Epithelial cell of esophagus (primary cell): ENCODE measurements at regions not wholly inside any gene's neighbourhood (a gene's known extent, or its start where the extent isn't known, plus 50 kb on each side); places are given as distances from the start of the nearest gene placed in this dataset.

Experiments used
- DNase-seq: peaks from one replicate; pipeline ENCODE4 v3.0.0; 2010; ENCODE audit warnings: low read depth
- H3K4me3 ChIP-seq: 2 replicates; pipeline ENCODE4 v1.5.1; 2011; ENCODE audit warnings: mild to moderate bottlenecking, low read length, control low read depth
- TF ChIP-seq, protein P1 (sequence below): IDR thresholded peaks from 2 replicates; pipeline ENCODE4 v1.5.1; 2011; ENCODE audit warnings: low read depth, mild to moderate bottlenecking, low read length, control low read depth, inconsistent platforms; ENCODE audit not compliant: insufficient read depth; ENCODE audit errors: missing control alignments

DNA sequence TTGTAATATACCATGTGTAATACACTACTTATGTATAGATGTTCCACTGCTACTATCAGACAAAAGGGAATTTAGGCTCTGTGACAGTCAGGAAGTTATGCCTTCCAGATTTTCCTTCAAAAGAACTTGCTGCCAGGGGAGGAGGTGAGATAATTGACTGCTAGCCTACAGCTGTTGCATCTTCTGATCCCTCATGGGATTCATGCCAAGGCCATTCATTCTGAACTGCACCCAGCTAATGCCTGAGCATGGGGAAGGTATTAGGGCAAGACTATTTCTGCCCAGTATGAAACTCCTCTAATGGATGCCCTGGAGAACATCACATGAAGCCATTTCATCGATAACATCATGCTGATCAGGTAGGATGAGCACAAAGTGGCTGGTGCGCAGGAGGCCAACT, 746.5 kb upstream of the ZNF608 start:
- TF ChIP-seq, protein P1, sequence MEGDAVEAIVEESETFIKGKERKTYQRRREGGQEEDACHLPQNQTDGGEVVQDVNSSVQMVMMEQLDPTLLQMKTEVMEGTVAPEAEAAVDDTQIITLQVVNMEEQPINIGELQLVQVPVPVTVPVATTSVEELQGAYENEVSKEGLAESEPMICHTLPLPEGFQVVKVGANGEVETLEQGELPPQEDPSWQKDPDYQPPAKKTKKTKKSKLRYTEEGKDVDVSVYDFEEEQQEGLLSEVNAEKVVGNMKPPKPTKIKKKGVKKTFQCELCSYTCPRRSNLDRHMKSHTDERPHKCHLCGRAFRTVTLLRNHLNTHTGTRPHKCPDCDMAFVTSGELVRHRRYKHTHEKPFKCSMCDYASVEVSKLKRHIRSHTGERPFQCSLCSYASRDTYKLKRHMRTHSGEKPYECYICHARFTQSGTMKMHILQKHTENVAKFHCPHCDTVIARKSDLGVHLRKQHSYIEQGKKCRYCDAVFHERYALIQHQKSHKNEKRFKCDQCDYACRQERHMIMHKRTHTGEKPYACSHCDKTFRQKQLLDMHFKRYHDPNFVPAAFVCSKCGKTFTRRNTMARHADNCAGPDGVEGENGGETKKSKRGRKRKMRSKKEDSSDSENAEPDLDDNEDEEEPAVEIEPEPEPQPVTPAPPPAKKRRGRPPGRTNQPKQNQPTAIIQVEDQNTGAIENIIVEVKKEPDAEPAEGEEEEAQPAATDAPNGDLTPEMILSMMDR = no peak
- H3K4me3 ChIP-seq = no peak overlapping the region
- DNase-seq = no peak

DNA sequence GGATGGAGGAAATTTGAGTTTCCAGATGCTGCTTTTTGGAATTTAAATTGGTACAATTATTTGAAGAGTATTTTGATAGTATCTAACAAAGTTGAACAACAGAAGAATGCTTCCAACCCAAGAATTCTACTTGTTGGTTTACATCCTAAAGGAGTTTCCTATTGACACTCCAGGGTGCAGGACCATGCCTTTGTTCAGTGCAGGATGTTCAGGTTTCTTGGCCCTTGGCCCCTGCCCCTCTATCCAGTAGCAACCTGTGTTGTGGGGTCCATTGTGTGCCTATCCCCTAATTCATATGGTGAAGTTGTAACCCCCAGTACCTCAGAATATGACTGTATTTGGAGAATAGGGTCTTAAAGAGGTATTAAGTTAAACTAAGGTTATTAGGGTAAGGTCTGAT, 750.0 kb upstream of the ZNF608 start:
- TF ChIP-seq, protein P1 = no peak
- DNase-seq = no peak
- H3K4me3 ChIP-seq = no peak overlapping the region

- TF ChIP-seq, protein P1 = no peak
Measured at GRCh38 chr5:125497651-125498050, 751.2 kb upstream of the ZNF608 start.

DNA sequence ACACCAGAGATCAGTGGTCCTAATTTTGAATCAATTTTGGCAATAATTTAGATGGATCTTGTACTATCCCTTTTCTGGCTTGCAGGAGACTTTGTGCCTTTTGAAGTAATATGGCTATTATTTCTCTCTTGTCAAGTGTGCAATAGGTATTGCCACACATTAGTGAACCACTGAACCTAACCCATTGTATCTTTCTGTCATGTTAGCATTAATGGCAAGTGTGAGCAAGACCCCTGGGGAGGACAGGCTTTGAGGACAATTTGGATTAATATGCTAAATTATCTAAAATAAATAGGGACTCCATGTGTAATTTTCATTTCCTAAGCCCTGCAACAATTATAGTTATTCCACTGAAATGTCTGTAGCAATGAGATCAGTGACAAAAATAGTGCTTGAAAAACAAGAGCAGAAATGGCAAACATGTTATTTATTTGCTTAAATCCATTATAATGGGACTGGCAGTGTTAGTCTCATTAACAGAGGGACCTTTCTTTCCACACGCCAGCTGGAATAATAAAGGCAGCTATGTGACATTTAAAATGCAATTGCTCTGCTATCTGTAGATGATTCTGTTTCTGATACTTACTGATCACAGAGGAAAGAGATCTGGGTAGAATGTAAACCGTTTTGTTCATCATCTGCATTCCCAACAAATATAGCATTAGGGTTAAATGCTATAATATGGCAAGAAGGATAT, 753.3 kb upstream of the ZNF608 start:
- TF ChIP-seq, protein P1 = no peak
- H3K4me3 ChIP-seq = no peak overlapping the region
- no peak for DNase-seq

More at GRCh38 chr5:125497651-125498050, 751.2 kb upstream of the ZNF608 start:
- H3K4me3 ChIP-seq = no peak overlapping the region
- no peak for DNase-seq

DNA sequence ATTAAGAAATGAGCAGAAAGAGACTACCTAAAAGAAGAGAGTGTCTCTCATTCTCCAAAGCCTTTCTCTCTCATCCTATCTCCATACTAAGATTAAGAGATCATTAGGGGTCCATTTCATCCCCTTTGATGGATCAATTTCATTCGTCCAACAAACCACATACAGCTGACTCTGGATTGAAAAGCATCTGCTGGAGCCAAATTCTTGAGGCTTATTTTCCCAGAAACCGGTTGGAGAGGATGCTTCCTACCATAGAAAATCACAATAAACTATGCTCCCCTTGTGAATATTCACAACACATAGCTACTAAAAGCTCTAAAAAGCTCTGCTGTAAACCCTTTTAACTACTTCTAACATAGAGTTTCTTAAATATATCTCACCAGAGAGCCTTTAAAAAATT, 755.0 kb upstream of the ZNF608 start:
- no peak for DNase-seq
- no peak overlapping the region for H3K4me3 ChIP-seq
- TF ChIP-seq, protein P1 = no peak

GRCh38 chr5:125503946-125504345, 757.5 kb upstream of the ZNF608 start:
- TF ChIP-seq, protein P1 = no peak
- H3K4me3 ChIP-seq = no peak overlapping the region
- no peak for DNase-seq

- TF ChIP-seq, protein P1 = no peak
- no peak for DNase-seq
Measured at GRCh38 chr5:125505115-125505514, 758.7 kb upstream of the ZNF608 start.

More at GRCh38 chr5:125505115-125505514, 758.7 kb upstream of the ZNF608 start:
- no peak overlapping the region for H3K4me3 ChIP-seq
